Upper lobe of left lung (tissue), 4 donors: ENCODE measurements at regions not wholly inside any gene's neighbourhood (a gene's known extent, or its start where the extent isn't known, plus 50 kb on each side); places are given as distances from the start of the nearest gene placed in this dataset.

Experiments used
- CTCF ChIP-seq, 6 experiments: fragments of 450-650 bp in 4 of 6; fragments of 200-600 bp in 2 of 6; sonication (generic) in 2 of 6; IDR thresholded peaks; one replicate each; pipeline ENCODE4 v1.5.1; 2016 to 2019; ENCODE audit warnings: antibody characterized with exemption in 6 of 6
- EP300 ChIP-seq, 4 donors: sonication (generic); formaldehyde crosslinking; IDR thresholded peaks; one replicate each; pipeline ENCODE4 v1.5.1; 2017; ENCODE audit warnings: antibody characterized with exemption in 4 of 4, control low read depth in 2 of 4
- POLR2A ChIP-seq, 4 donors: fragments of 450-650 bp; IDR thresholded peaks; one replicate each; pipeline ENCODE4 v1.5.1; 2016 to 2017; ENCODE audit warnings: antibody characterized with exemption in 4 of 4, mild to moderate bottlenecking in 2 of 4

- TF ChIP-seq CTCF (IDR thresholded peaks at IDR 0.05) (no peak), POLR2A (IDR thresholded peaks at IDR 0.05) (no peak), EP300 (IDR thresholded peaks at IDR 0.05) (no peak)
These were observed 208.4 kb downstream of the UBE3A start for GRCh38 chr15:25230442-25230841.
